HepG2 (cell line): ENCODE measurements at regions not wholly inside any gene's neighbourhood (a gene's known extent, or its start where the extent isn't known, plus 50 kb on each side); places are given as distances from the start of the nearest gene placed in this dataset.

Experiments
- ATAC-seq: fragments of 200-7000 bp; cut with Tn5 transposase; 3 replicates; pipeline ENCODE4 v1.9.1; 2020; ENCODE audit warnings: mild to moderate bottlenecking, moderate library complexity
- BruUV-seq: library from RNA; stranded (reverse); fragments of 400-500 nt; replicated peaks from 2 replicates; lab custom pipeline; 2021; lab: Mats Ljungman, UMichigan
- CTCF ChIA-PET: fragments of 300-600 bp; formaldehyde crosslinking; extraction: SDS; loops from one replicate; lab custom pipeline; 2021; ENCODE audit warnings: low total read pairs, inconsistent platforms, low intra/inter-chr PET ratio; lab: Yijun Ruan, JAX
- POLR2A ChIA-PET: fragments of 350-600 bp; sonication (Branson Sonifier 250); formaldehyde crosslinking; loops from one replicate; lab custom pipeline; 2020; ENCODE audit warnings: antibody characterized with exemption, inconsistent platforms; lab: Yijun Ruan, JAX
- DNase-seq: peaks from one replicate; pipeline ENCODE4 v3.0.0-alpha.2; 2015; ENCODE audit warnings: low spot score
- FAIRE-seq: peaks from 3 replicates; lab custom pipeline; 2011; peaks lifted over from hg19 to GRCh38; lab: Jason Lieb, UNC
- H2AFZ ChIP-seq: one replicate; pipeline ENCODE4 v1.6.1; 2011; ENCODE audit warnings: low read length, inconsistent platforms
- H3K27ac ChIP-seq: fragments of 300-600 bp; 3 replicates; pipeline ENCODE4 v1.8.0; 2011; ENCODE audit warnings: mixed run types, mild to moderate bottlenecking, mixed read lengths, low read length, inconsistent platforms; ENCODE audit not compliant: insufficient read depth; ENCODE audit errors: extremely low read length
- H3K27me3 ChIP-seq, 2 experiments: fragments of 200-600 bp in 1 of 2; 2 replicates in 1 of 2; 3 replicates in 1 of 2; pipeline versions ENCODE4 v1.6.0 to v1.8.0; 2011; ENCODE audit warnings: low read length in 2 of 2, mild to moderate bottlenecking in 2 of 2, moderate library complexity in 2 of 2, inconsistent platforms in 1 of 2; ENCODE audit not compliant: insufficient read depth in 2 of 2, control insufficient read depth in 1 of 2
- H3K36me3 ChIP-seq, 2 experiments: fragments of 200-600 bp in 1 of 2; replicated peaks in 1 of 2; 2 replicates in 1 of 2; 3 replicates in 1 of 2; pipeline versions ENCODE4 v1.5.1 to v1.8.0; 2011; ENCODE audit warnings: low read length in 2 of 2, inconsistent platforms in 1 of 2; ENCODE audit not compliant: insufficient read depth in 2 of 2, control insufficient read depth in 1 of 2
- H3K4me1 ChIP-seq: 2 replicates; pipeline ENCODE4 v1.5.1; 2012; ENCODE audit warnings: low read length, inconsistent platforms; ENCODE audit not compliant: insufficient read depth
- H3K4me2 ChIP-seq: 2 replicates; pipeline ENCODE4 v1.6.0; 2011; ENCODE audit warnings: low read depth, low read length, inconsistent platforms
- H3K4me3 ChIP-seq, 3 experiments: fragments of 200-600 bp in 1 of 3; sonication (generic), shearing (Covaris generic) in 1 of 3; replicated peaks in 1 of 3; 2 replicates each; pipeline ENCODE4 v1.5.1; 2011 to 2016; ENCODE audit warnings: low read length in 3 of 3, inconsistent platforms in 2 of 3, low read depth in 2 of 3, mild to moderate bottlenecking in 2 of 3, control low read depth in 1 of 3, mixed read lengths in 1 of 3; ENCODE audit not compliant: insufficient read depth in 1 of 3
- H3K79me2 ChIP-seq: one replicate; pipeline ENCODE4 v1.6.1; 2011; ENCODE audit warnings: low read length, inconsistent platforms; ENCODE audit not compliant: insufficient read depth
- H3K9ac ChIP-seq: 2 replicates; pipeline ENCODE4 v1.6.0; 2011; ENCODE audit warnings: mild to moderate bottlenecking, low read depth, low read length, inconsistent platforms; ENCODE audit not compliant: insufficient read depth
- H3K9me3 ChIP-seq: 2 replicates; pipeline ENCODE4 v1.5.1; 2012; ENCODE audit warnings: mild to moderate bottlenecking, low read length
- H4K20me1 ChIP-seq: 2 replicates; pipeline ENCODE4 v1.6.0; 2011; ENCODE audit warnings: inconsistent platforms, mild to moderate bottlenecking, low read length, moderate library complexity; ENCODE audit not compliant: insufficient read depth
- BATF2 ChIP-seq: sonication (generic); formaldehyde crosslinking; IDR thresholded peaks from 2 replicates; pipeline ENCODE4 v1.8.0; 2022; ENCODE audit warnings: mild to moderate bottlenecking, missing genetic modification reagents, moderate library complexity
- HNF4A ChIP-seq: sonication (generic); formaldehyde crosslinking; IDR thresholded peaks from 2 replicates; pipeline ENCODE4 v1.4.0; 2020; ENCODE audit warnings: missing genetic modification reagents
- KLF15 ChIP-seq: sonication (generic); formaldehyde crosslinking; IDR thresholded peaks from 2 replicates; pipeline ENCODE4 v1.8.1; 2023; ENCODE audit warnings: borderline replicate concordance, mild to moderate bottlenecking, inconsistent platforms, missing genetic modification reagents, mixed read lengths
- NCOR1 ChIP-seq: fragments of 200-600 bp; sonication (generic); IDR thresholded peaks from 2 replicates; pipeline ENCODE4 v1.7.0; 2017; ENCODE audit warnings: antibody characterized with exemption, low read length, borderline replicate concordance
- NR2C2 ChIP-seq: sonication (generic); formaldehyde crosslinking; IDR thresholded peaks from 2 replicates; pipeline ENCODE4 v1.4.0; 2020; ENCODE audit warnings: missing genetic modification reagents, mild to moderate bottlenecking, moderate library complexity, borderline replicate concordance
- NR2F6 ChIP-seq, 2 experiments: IDR thresholded peaks; 2 replicates each; pipeline ENCODE4 v1.6.1; 2016; ENCODE audit warnings: antibody characterized with exemption in 1 of 2, mild to moderate bottlenecking in 1 of 2
- PCBP1 ChIP-seq: fragments of 200-400 bp; formaldehyde crosslinking; IDR thresholded peaks from 2 replicates; pipeline ENCODE4 v1.6.1; 2017; ENCODE audit warnings: mild to moderate bottlenecking, low read depth, low read length, borderline replicate concordance
- PCBP2 ChIP-seq: fragments of 200-400 bp; formaldehyde crosslinking; optimal IDR thresholded peaks from 2 replicates; pipeline ENCODE3; 2018; ENCODE audit warnings: low read length, low read depth; ENCODE audit not compliant: poor library complexity, severe bottlenecking
- SMAD3 ChIP-seq: sonication (generic); formaldehyde crosslinking; IDR thresholded peaks from 2 replicates; pipeline ENCODE4 v1.4.0; 2020; ENCODE audit warnings: missing genetic modification reagents
- ZNF747 ChIP-seq: sonication (generic); formaldehyde crosslinking; IDR thresholded peaks from 2 replicates; pipeline ENCODE4 v1.8.1; 2023; ENCODE audit warnings: missing genetic modification reagents, mild to moderate bottlenecking, borderline replicate concordance
- ZNF788 ChIP-seq: sonication (generic); formaldehyde crosslinking; IDR thresholded peaks from 2 replicates; pipeline ENCODE4 v1.5.0; 2020; ENCODE audit warnings: mild to moderate bottlenecking, missing genetic modification reagents, borderline replicate concordance
- WGBS: methylation state at CpG from one replicate; pipeline ENCODE4 v1.1.6; 2017; ENCODE audit warnings: low lambda C conversion rate; 5-methylcytosine and 5-hydroxymethylcytosine counted together
- in situ Hi-C: cut with HindIII; loops from 2 replicates; pipeline ENCODE4 v1.10.0; 2017; ENCODE audit warnings: low pct_unique_long_range_greater_than_20kb; ENCODE audit not compliant: extremely low pct_ligation_motif_present
- intact Hi-C: fragments of 100-400 bp; cut with micrococcal nuclease; formaldehyde crosslinking; loops from one replicate; pipeline ENCODE4 v1.10.0; 2022; ENCODE audit not compliant: unreplicated experiment

- Histone ChIP-seq H3K27ac (no peak overlapping the region), H3K4me2 (no peak overlapping the region), H3K9me3 (no peaks in the 10 kb centered on the region), H3K4me1 (no peaks in the 10 kb centered on the region), H3K9ac (no peak overlapping the region), H3K27me3 (no peaks in the 10 kb centered on the region), H2AFZ (no peak overlapping the region), H3K79me2 (no peaks in the 10 kb centered on the region), H3K36me3 (no peaks in the 10 kb centered on the region), H4K20me1 (no peaks in the 10 kb centered on the region), H3K4me3 (no peak overlapping the region)
- intact Hi-C loops (no loop called here), in situ Hi-C loops (no loop called here)
- POLR2A ChIA-PET = no interaction called here
- CTCF ChIA-PET = no interaction called here
- DNase-seq (peak; percentile 16), FAIRE-seq (no peak), ATAC-seq (no peak)
- 1% methylated on average over 2 of the region's 2 CpGs for WGBS
- TF ChIP-seq NR2C2 (CRISPR knock-in tag) (peak; percentile 47; the same call in 1 of the 2 replicates), HNF4A (CRISPR knock-in tag) (peak; percentile 24; the same call in 1 of the 2 replicates), PCBP2 (no peak), KLF15 (CRISPR knock-in tag) (no peak), PCBP1 (no peak), SMAD3 (CRISPR knock-in tag) (no peak), NR2F6 (IDR thresholded peaks at IDR 0.05) (peak; percentile 24; the same call in 1 of the 2 replicates), NR2F6 (CRISPR knock-in tag; IDR thresholded peaks at IDR 0.05) (no peak), NCOR1 (peak; percentile 17; the same call in 1 of the 2 replicates)
- BruUV-seq = no TSS peak
Measured at GRCh38 chr5:117475919-117476318, 901.3 kb upstream of the SEMA6A start.

- WGBS = 38% methylated on average over 4 of the region's 4 CpGs
- ATAC-seq (no peak), DNase-seq (no peak), FAIRE-seq (no peak)
- H3K36me3 ChIP-seq = no peaks in the 10 kb centered on the region
- no peaks in the 10 kb centered on the region for H3K4me1 ChIP-seq
- no peak overlapping the region for H2AFZ ChIP-seq
- no peak overlapping the region for H3K9ac ChIP-seq
- no peak overlapping the region for H3K27ac ChIP-seq
- no peaks in the 10 kb centered on the region for H3K27me3 ChIP-seq
- POLR2A ChIA-PET = no interaction called here
- no TSS peak for BruUV-seq
- CTCF ChIA-PET = no interaction called here
- H3K4me2 ChIP-seq = no peak overlapping the region
- no peaks in the 10 kb centered on the region for H3K79me2 ChIP-seq
- H3K9me3 ChIP-seq = no peaks in the 10 kb centered on the region
- no peaks in the 10 kb centered on the region for H4K20me1 ChIP-seq
- in situ Hi-C loops (no loop called here), intact Hi-C loops (no loop called here)
- H3K4me3 ChIP-seq = no peak overlapping the region
- TF ChIP-seq BATF2 = no peak
- no peak for TF ChIP-seq ZNF788 (CRISPR knock-in tag)
- TF ChIP-seq ZNF747 (CRISPR knock-in tag) = no peak
Measured at GRCh38 chr5:117473165-117473564, 898.5 kb upstream of the SEMA6A start.
